GM21381 (cell line): ENCODE measurements at regions not wholly inside any gene's neighbourhood (a gene's known extent, or its start where the extent isn't known, plus 50 kb on each side); places are given as distances from the start of the nearest gene placed in this dataset.
"Not testable (repeated sequence)": the region's sequence is repeated elsewhere in the genome, so short reads cannot be mapped to it uniquely, and the experiment has no call there.

Experiments
- ATAC-seq: cut with Tn5 transposase; IDR thresholded peaks from one replicate; pipeline ENCODE4 v1.9.1; 2021; ENCODE audit warnings: mild to moderate bottlenecking, moderate library complexity; ENCODE audit not compliant: unreplicated experiment

GRCh38 chr20:48531505-48531904 is 296.3 kb downstream of the PREX1 start:
- no peak for ATAC-seq

GRCh38 chr20:48530957-48531356 is 296.8 kb downstream of the PREX1 start:
- ATAC-seq, result no peak

- no peak for ATAC-seq
Measured at GRCh38 chr20:48528346-48528745, 299.5 kb downstream of the PREX1 start.

- ATAC-seq, result no peak
Measured at GRCh38 chr20:48527771-48528170, 300.0 kb downstream of the PREX1 start.

GRCh38 chr20:48526936-48527335 is 300.9 kb downstream of the PREX1 start:
- ATAC-seq, result no peak

GRCh38 chr20:48525400-48525799 is 302.4 kb downstream of the PREX1 start:
- ATAC-seq, result no peak

GRCh38 chr20:48524582-48524981 is 303.2 kb downstream of the PREX1 start:
- ATAC-seq, result no peak

- no peak for ATAC-seq
Measured at GRCh38 chr20:48523191-48523995, 304.4 kb downstream of the PREX1 start.

GRCh38 chr20:48521121-48521520 is 306.7 kb downstream of the PREX1 start:
- no peak for ATAC-seq

- ATAC-seq, result not testable (repeated sequence)
Measured at GRCh38 chr20:48516196-48516595, 311.6 kb downstream of the PREX1 start.

- ATAC-seq, result not testable (repeated sequence)
Measured at GRCh38 chr20:48514577-48514976, 313.2 kb downstream of the PREX1 start.

- not testable (repeated sequence) for ATAC-seq
Measured at GRCh38 chr20:48512539-48512938, 315.3 kb downstream of the PREX1 start.

- not testable (repeated sequence) for ATAC-seq
Measured at GRCh38 chr20:48505066-48505465, 322.7 kb downstream of the PREX1 start.

GRCh38 chr20:48503166-48503815 is 324.5 kb downstream of the PREX1 start:
- no peak for ATAC-seq

- ATAC-seq, result no peak
Measured at GRCh38 chr20:48502758-48503157, 325.0 kb downstream of the PREX1 start.

GRCh38 chr20:48502016-48502415 is 325.8 kb downstream of the PREX1 start:
- no peak for ATAC-seq

GRCh38 chr20:48500900-48501299 is 326.9 kb downstream of the PREX1 start:
- ATAC-seq, result not testable (repeated sequence)

GRCh38 chr20:48498939-48499338 is 328.9 kb downstream of the PREX1 start:
- ATAC-seq, result not testable (repeated sequence)

GRCh38 chr20:48498125-48498524 is 329.7 kb downstream of the PREX1 start:
- ATAC-seq, result not testable (repeated sequence)

GRCh38 chr20:48493966-48494365 is 333.8 kb downstream of the PREX1 start:
- ATAC-seq, result no peak

- not testable (repeated sequence) for ATAC-seq
Measured at GRCh38 chr20:48493331-48493730, 334.5 kb downstream of the PREX1 start.

- no peak for ATAC-seq
Measured at GRCh38 chr20:48492715-48493070, 335.1 kb downstream of the PREX1 start.
